HEK293 (cell line): ENCODE measurements at regions not wholly inside any gene's neighbourhood (a gene's known extent, or its start where the extent isn't known, plus 50 kb on each side); places are given as distances from the start of the nearest gene placed in this dataset.

Experiments used
- CTCF ChIP-seq: fragments of 450-650 bp; formaldehyde crosslinking; IDR thresholded peaks from 2 replicates; pipeline ENCODE4 v1.5.1; 2016; ENCODE audit warnings: missing biosample characterization, missing genetic modification characterization
- MZF1 ChIP-seq: fragments of 450-650 bp; formaldehyde crosslinking; IDR thresholded peaks from 2 replicates; pipeline ENCODE4 v1.5.1; 2017; ENCODE audit warnings: missing biosample characterization, missing genetic modification characterization, borderline replicate concordance
- REST ChIP-seq: fragments of 450-650 bp; formaldehyde crosslinking; IDR thresholded peaks from 2 replicates; pipeline ENCODE4 v1.5.1; 2016; ENCODE audit warnings: missing biosample characterization, missing genetic modification characterization
- YY1 ChIP-seq: fragments of 450-650 bp; formaldehyde crosslinking; IDR thresholded peaks from 2 replicates; pipeline ENCODE4 v1.5.1; 2018; ENCODE audit warnings: missing biosample characterization, missing genetic modification characterization
- ZBTB48 ChIP-seq: fragments of 450-650 bp; formaldehyde crosslinking; IDR thresholded peaks from 2 replicates; pipeline ENCODE4 v1.5.1; 2016; ENCODE audit warnings: missing biosample characterization, missing genetic modification characterization
- ZNF274 ChIP-seq, 2 experiments: fragments of 200-500 bp in 1 of 2; fragments of 450-650 bp in 1 of 2; sonication (Bioruptor generic) in 1 of 2; formaldehyde crosslinking in 1 of 2; IDR thresholded peaks; 2 replicates each; pipeline versions ENCODE4 v1.5.1 to v1.6.1; 2014 to 2016; ENCODE audit warnings: borderline replicate concordance in 1 of 2, inconsistent platforms in 1 of 2, low read length in 1 of 2, missing biosample characterization in 1 of 2, missing genetic modification characterization in 1 of 2
- ZNF302 ChIP-seq: fragments of 450-650 bp; formaldehyde crosslinking; IDR thresholded peaks from 2 replicates; pipeline ENCODE4 v1.5.1; 2016; ENCODE audit warnings: missing biosample characterization, missing genetic modification characterization, low read depth
- ZNF600 ChIP-seq: fragments of 450-650 bp; formaldehyde crosslinking; IDR thresholded peaks from 2 replicates; pipeline ENCODE4 v1.5.1; 2016; ENCODE audit warnings: missing biosample characterization, missing genetic modification characterization
- TF ChIP-seq, protein P1 (sequence below): fragments of 450-650 bp; formaldehyde crosslinking; IDR thresholded peaks from 2 replicates; pipeline ENCODE4 v1.5.1; 2016; ENCODE audit warnings: missing biosample characterization, missing genetic modification characterization

DNA sequence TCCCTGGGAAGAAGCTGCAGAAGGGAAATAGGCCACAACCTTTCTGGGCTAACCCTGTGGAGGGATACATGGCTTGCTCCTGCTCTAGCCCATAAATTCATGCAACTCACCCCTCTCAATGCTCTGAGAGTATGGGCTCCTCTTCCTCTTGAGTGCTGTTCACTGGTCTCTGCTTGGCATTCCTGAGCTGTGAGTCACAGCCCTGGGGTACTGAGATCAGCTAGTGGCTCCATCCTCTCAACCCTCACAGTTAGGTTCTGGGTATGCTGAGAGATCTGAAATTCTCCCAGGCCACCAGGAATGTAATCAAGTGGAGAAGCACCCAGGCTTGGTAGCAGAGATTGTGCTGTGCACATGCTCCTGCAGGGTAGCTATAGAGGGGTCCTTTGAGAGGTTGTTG is 60.6 kb upstream of the SPANXN2 start:
- TF ChIP-seq MZF1 (tag by site-specific recombination) (no peak), YY1 (tag by site-specific recombination) (no peak), ZNF600 (tag by site-specific recombination) (no peak), REST (tag by site-specific recombination) (no peak), CTCF (tag by site-specific recombination) (no peak), ZBTB48 (tag by site-specific recombination) (no peak), ZNF274 (IDR thresholded peaks at IDR 0.05; ENCODE audit: low read length) (no peak), ZNF274 (tag by site-specific recombination; IDR thresholded peaks at IDR 0.05; ENCODE audit: borderline replicate concordance) (no peak), ZNF302 (tag by site-specific recombination) (no peak)
- TF ChIP-seq, protein P1, sequence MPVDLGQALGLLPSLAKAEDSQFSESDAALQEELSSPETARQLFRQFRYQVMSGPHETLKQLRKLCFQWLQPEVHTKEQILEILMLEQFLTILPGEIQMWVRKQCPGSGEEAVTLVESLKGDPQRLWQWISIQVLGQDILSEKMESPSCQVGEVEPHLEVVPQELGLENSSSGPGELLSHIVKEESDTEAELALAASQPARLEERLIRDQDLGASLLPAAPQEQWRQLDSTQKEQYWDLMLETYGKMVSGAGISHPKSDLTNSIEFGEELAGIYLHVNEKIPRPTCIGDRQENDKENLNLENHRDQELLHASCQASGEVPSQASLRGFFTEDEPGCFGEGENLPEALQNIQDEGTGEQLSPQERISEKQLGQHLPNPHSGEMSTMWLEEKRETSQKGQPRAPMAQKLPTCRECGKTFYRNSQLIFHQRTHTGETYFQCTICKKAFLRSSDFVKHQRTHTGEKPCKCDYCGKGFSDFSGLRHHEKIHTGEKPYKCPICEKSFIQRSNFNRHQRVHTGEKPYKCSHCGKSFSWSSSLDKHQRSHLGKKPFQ (tag by site-specific recombination) = no peak
